SK-N-SH treated with all-trans-retinoic acid at 6 μM for 48 hours (cell line): ENCODE measurements at regions not wholly inside any gene's neighbourhood (a gene's known extent, or its start where the extent isn't known, plus 50 kb on each side); places are given as distances from the start of the nearest gene placed in this dataset.

Source experiments
- ATAC-seq: fragments of 200-7000 bp; cut with Tn5 transposase; 3 replicates; pipeline ENCODE4 v1.9.1; 2020; ENCODE audit warnings: mild to moderate bottlenecking, moderate library complexity
- ARNTL ChIP-seq: fragments of 450-650 bp; formaldehyde crosslinking; IDR thresholded peaks from 2 replicates; pipeline ENCODE4 v1.5.0; 2020; ENCODE audit warnings: low read depth, mild to moderate bottlenecking, moderate library complexity, borderline replicate concordance
- BACH2 ChIP-seq: fragments of 250-450 bp; sonication (Bioruptor Pico); IDR thresholded peaks from 2 replicates; pipeline ENCODE4 v1.9.0; 2021; ENCODE audit warnings: mild to moderate bottlenecking, borderline replicate concordance
- CREB5 ChIP-seq: fragments of 250-450 bp; sonication (Bioruptor Pico); IDR thresholded peaks from 2 replicates; pipeline ENCODE4 v1.5.1; 2020; ENCODE audit warnings: low read depth, mild to moderate bottlenecking, moderate library complexity
- CSDC2 ChIP-seq: fragments of 250-450 bp; sonication (Bioruptor Pico); IDR thresholded peaks from 2 replicates; pipeline ENCODE4 v1.5.0; 2020; ENCODE audit warnings: mild to moderate bottlenecking, moderate library complexity
- CSRNP3 ChIP-seq: fragments of 250-450 bp; sonication (Bioruptor Pico); IDR thresholded peaks from 2 replicates; pipeline ENCODE4 v1.5.1; 2021; ENCODE audit warnings: mild to moderate bottlenecking, moderate library complexity
- ESRRG ChIP-seq: fragments of 250-450 bp; sonication (Bioruptor Pico); IDR thresholded peaks from 2 replicates; pipeline ENCODE4 v1.6.1; 2021; ENCODE audit warnings: mild to moderate bottlenecking
- GLIS3 ChIP-seq: fragments of 250-450 bp; sonication (Bioruptor Pico); IDR thresholded peaks from 2 replicates; pipeline ENCODE4 v1.5.0; 2020; ENCODE audit warnings: mild to moderate bottlenecking, moderate library complexity
- ISL1 ChIP-seq: fragments of 250-450 bp; sonication (Bioruptor Pico); IDR thresholded peaks from 2 replicates; pipeline ENCODE4 v2.1.2; 2022; ENCODE audit warnings: mild to moderate bottlenecking, moderate library complexity
- OSR1 ChIP-seq: fragments of 250-450 bp; sonication (Bioruptor Pico); IDR thresholded peaks from 2 replicates; pipeline ENCODE4 v1.8.0; 2022; ENCODE audit warnings: moderate library complexity, mild to moderate bottlenecking, inconsistent platforms
- POU6F1 ChIP-seq: fragments of 250-450 bp; sonication (Bioruptor Pico); IDR thresholded peaks from 2 replicates; pipeline ENCODE4 v1.8.0; 2021; ENCODE audit warnings: low read depth, mild to moderate bottlenecking, moderate library complexity, borderline replicate concordance
- PPARA ChIP-seq: fragments of 250-450 bp; sonication (Bioruptor Pico); IDR thresholded peaks from 2 replicates; pipeline ENCODE4 v1.5.0; 2020; ENCODE audit warnings: mild to moderate bottlenecking, borderline replicate concordance
- RARB ChIP-seq: fragments of 250-450 bp; sonication (Bioruptor Pico); IDR thresholded peaks from 2 replicates; pipeline ENCODE4 v1.8.0; 2021; ENCODE audit warnings: mild to moderate bottlenecking, moderate library complexity
- SNAI2 ChIP-seq: fragments of 250-450 bp; sonication (Bioruptor Pico); IDR thresholded peaks from 2 replicates; pipeline ENCODE4 v1.5.0; 2020; ENCODE audit warnings: mild to moderate bottlenecking, moderate library complexity
- TCF4 ChIP-seq: fragments of 250-450 bp; sonication (Bioruptor Pico); IDR thresholded peaks from 2 replicates; pipeline ENCODE4 v1.8.0; 2021; ENCODE audit warnings: mild to moderate bottlenecking, moderate library complexity, borderline replicate concordance
- TSHZ2 ChIP-seq: fragments of 250-450 bp; sonication (Bioruptor Pico); IDR thresholded peaks from 2 replicates; pipeline ENCODE4 v1.5.0; 2020; ENCODE audit warnings: mild to moderate bottlenecking, moderate library complexity
- ZC3H10 ChIP-seq: fragments of 250-450 bp; sonication (Bioruptor Pico); IDR thresholded peaks from 2 replicates; pipeline ENCODE4 v1.5.1; 2021; ENCODE audit warnings: mild to moderate bottlenecking, moderate library complexity
- ZFP3 ChIP-seq: fragments of 250-450 bp; sonication (Bioruptor Pico); IDR thresholded peaks from 2 replicates; pipeline ENCODE4 v1.5.0; 2020; ENCODE audit warnings: mild to moderate bottlenecking, moderate library complexity
- ZFP30 ChIP-seq: fragments of 450-650 bp; formaldehyde crosslinking; IDR thresholded peaks from 2 replicates; pipeline ENCODE4 v1.5.0; 2022; ENCODE audit warnings: mild to moderate bottlenecking, moderate library complexity
- ZNF565 ChIP-seq: fragments of 450-650 bp; formaldehyde crosslinking; conservative IDR thresholded peaks from 2 replicates; pipeline ENCODE4 v1.5.0; 2020; ENCODE audit warnings: low read depth, mild to moderate bottlenecking, moderate library complexity
- ZNF8 ChIP-seq: fragments of 450-650 bp; formaldehyde crosslinking; IDR thresholded peaks from 2 replicates; pipeline ENCODE4 v1.5.0; 2020; ENCODE audit warnings: mild to moderate bottlenecking, moderate library complexity

- TF ChIP-seq SNAI2 (CRISPR knock-in tag) (no peak), RARB (no peak), ARNTL (CRISPR knock-in tag) (no peak), ZC3H10 (CRISPR knock-in tag) (no peak), TCF4 (CRISPR knock-in tag) (no peak), BACH2 (CRISPR knock-in tag) (no peak), ZFP3 (CRISPR knock-in tag) (no peak), OSR1 (CRISPR knock-in tag) (no peak), ISL1 (CRISPR knock-in tag) (no peak), CSRNP3 (CRISPR knock-in tag) (no peak), PPARA (CRISPR knock-in tag) (no peak), CSDC2 (no peak), ZNF565 (CRISPR knock-in tag) (no peak), TSHZ2 (CRISPR knock-in tag) (no peak), POU6F1 (CRISPR knock-in tag) (no peak)
- ATAC-seq: no peak
Measured at GRCh38 chr9:30697958-30698357, 1686.5 kb upstream of the ACO1 start.

GRCh38 chr9:30711591-30711990 is 1672.9 kb upstream of the ACO1 start:
- TF ChIP-seq BACH2 (CRISPR knock-in tag) (no peak), ZC3H10 (CRISPR knock-in tag) (no peak), ZFP3 (CRISPR knock-in tag) (no peak), RARB (no peak), ZNF8 (no peak), ARNTL (CRISPR knock-in tag) (no peak), OSR1 (CRISPR knock-in tag) (no peak), ESRRG (CRISPR knock-in tag) (no peak), SNAI2 (CRISPR knock-in tag) (no peak), CREB5 (CRISPR knock-in tag) (no peak), GLIS3 (CRISPR knock-in tag) (no peak), POU6F1 (CRISPR knock-in tag) (no peak), CSRNP3 (CRISPR knock-in tag) (no peak), PPARA (CRISPR knock-in tag) (no peak), TCF4 (CRISPR knock-in tag) (no peak)
- no peak for ATAC-seq

- ATAC-seq: peak; percentile 50; the same call in 1 of the 3 replicates
- TF ChIP-seq ZFP30 (CRISPR knock-in tag) (0 out of 2 replicates have a peak, but pooled peaks have one; percentile 5), ZNF565 (CRISPR knock-in tag) (0 out of 2 replicates have a peak, but pooled peaks have one; percentile 41), PPARA (CRISPR knock-in tag) (no peak), TCF4 (CRISPR knock-in tag) (peak; percentile 70), TSHZ2 (CRISPR knock-in tag) (peak; percentile 89), BACH2 (CRISPR knock-in tag) (no peak)
Measured at GRCh38 chr9:30713243-30713642, 1671.2 kb upstream of the ACO1 start.
